ENCODE measurements at regions not wholly inside any gene's neighbourhood (a gene's known extent, or its start where the extent isn't known, plus 50 kb on each side); places are given as distances from the start of the nearest gene placed in this dataset.

GRCh38 chr18:70659036-70659925 lies 370.4 kb downstream of the SOCS6 start:
- Histone ChIP-seq H4K91ac (ENCODE audit: low read length) (no peak overlapping the region), H3K18ac (ENCODE audit: low read depth in 1 of 2, low read length in 2 of 2) (no peak overlapping the region), H2BK12ac (ENCODE audit: low read length in 2 of 2) (no peak overlapping the region), H3K9ac (ENCODE audit: low read length) (no peak overlapping the region), H3K27me3 (ENCODE audit: control insufficient read depth in 1 of 2, insufficient read depth in 1 of 2, low read length in 2 of 2) (no peaks in the 10 kb centered on the region), H2BK5ac (ENCODE audit: low read depth, low read length, poor library complexity, severe bottlenecking) (no peak overlapping the region), H3K4ac (ENCODE audit: low read depth in 1 of 2, low read length in 2 of 2) (no peak overlapping the region), H3K79me1 (replicated peaks; ENCODE audit: low read length, poor library complexity, severe bottlenecking) (no peaks in the 10 kb centered on the region), H2AFZ (ENCODE audit: low read depth, low read length) (peak overlapping the region; percentile 61), H3K36me3 (ENCODE audit: control insufficient read depth in 1 of 2, insufficient read depth in 2 of 2, low read depth in 1 of 2, low read length in 2 of 2) (no peaks in the 10 kb centered on the region), H3K4me2 (ENCODE audit: low read length, poor library complexity, severe bottlenecking) (no peak overlapping the region), H3K4me3 (ENCODE audit: insufficient read depth in 1 of 2, low read depth in 1 of 2, low read length in 2 of 2) (peak overlapping the region in 1 of 2 experiments; percentile 41), H3K23ac (ENCODE audit: low read length in 2 of 2) (no peak overlapping the region), H2BK120ac (ENCODE audit: low read depth, low read length) (no peak overlapping the region), H4K8ac (ENCODE audit: low read length) (no peak overlapping the region), H2BK15ac (ENCODE audit: low read depth, poor library complexity, severe bottlenecking) (no peak overlapping the region), H2AK5ac (ENCODE audit: low read length, severe bottlenecking) (no peak overlapping the region), H3K27ac (ENCODE audit: low read length, poor library complexity, severe bottlenecking) (no peak overlapping the region), H3K14ac (ENCODE audit: low read length in 2 of 2) (no peak overlapping the region), H3K9me3 (ENCODE audit: control insufficient read depth, low read length) (no peaks in the 10 kb centered on the region), H3K4me1 (ENCODE audit: control insufficient read depth, insufficient read depth, low read depth, low read length) (no peaks in the 10 kb centered on the region)
- 59% methylated on average over 11 of the region's 13 CpGs for WGBS
- no peak for DNase-seq

- DNase-seq, result no peak
- no peak overlapping the region for H2BK5ac ChIP-seq (ENCODE audit: low read depth, low read length, poor library complexity, severe bottlenecking)
- H3K14ac ChIP-seq (ENCODE audit: low read length in 2 of 2), result no peak overlapping the region
- H2AFZ ChIP-seq (ENCODE audit: low read depth, low read length), result no peak overlapping the region
- H4K8ac ChIP-seq (ENCODE audit: low read length), result no peak overlapping the region
- no peaks in the 10 kb centered on the region for H3K4me1 ChIP-seq (ENCODE audit: control insufficient read depth, insufficient read depth, low read depth, low read length)
- H3K18ac ChIP-seq (ENCODE audit: low read depth in 1 of 2, low read length in 2 of 2), result no peak overlapping the region
- H3K4me2 ChIP-seq (ENCODE audit: low read length, poor library complexity, severe bottlenecking), result no peak overlapping the region
- H4K91ac ChIP-seq (ENCODE audit: low read length), result no peak overlapping the region
- no peaks in the 10 kb centered on the region for H3K9me3 ChIP-seq (ENCODE audit: control insufficient read depth, low read length)
- no peak overlapping the region for H3K4ac ChIP-seq (ENCODE audit: low read depth in 1 of 2, low read length in 2 of 2)
- no peak overlapping the region for H2BK12ac ChIP-seq (ENCODE audit: low read length in 2 of 2)
- H3K36me3 ChIP-seq (ENCODE audit: control insufficient read depth in 1 of 2, insufficient read depth in 2 of 2, low read depth in 1 of 2, low read length in 2 of 2), result no peaks in the 10 kb centered on the region
- H2BK120ac ChIP-seq (ENCODE audit: low read depth, low read length), result no peak overlapping the region
- H2AK5ac ChIP-seq (ENCODE audit: low read length, severe bottlenecking), result no peak overlapping the region
- H3K9ac ChIP-seq (ENCODE audit: low read length), result no peak overlapping the region
- H3K27ac ChIP-seq (ENCODE audit: low read length, poor library complexity, severe bottlenecking), result no peak overlapping the region
- H3K4me3 ChIP-seq (ENCODE audit: insufficient read depth in 1 of 2, low read depth in 1 of 2, low read length in 2 of 2), result no peak overlapping the region
- H2BK15ac ChIP-seq (ENCODE audit: low read depth, poor library complexity, severe bottlenecking), result no peak overlapping the region
- H3K27me3 ChIP-seq (ENCODE audit: control insufficient read depth in 1 of 2, insufficient read depth in 1 of 2, low read length in 2 of 2), result no peaks in the 10 kb centered on the region
- no peak overlapping the region for H3K23ac ChIP-seq (ENCODE audit: low read length in 2 of 2)
- no peaks in the 10 kb centered on the region for H3K79me1 ChIP-seq (replicated peaks; ENCODE audit: low read length, poor library complexity, severe bottlenecking)
Observed at GRCh38 chr18:70653671-70654070, 364.8 kb downstream of the SOCS6 start.

- H3K79me1 ChIP-seq (replicated peaks; ENCODE audit: low read length, poor library complexity, severe bottlenecking), result no peaks in the 10 kb centered on the region
- H3K4me3 ChIP-seq (ENCODE audit: insufficient read depth in 1 of 2, low read depth in 1 of 2, low read length in 2 of 2), result no peak overlapping the region
- H3K9ac ChIP-seq (ENCODE audit: low read length), result no peak overlapping the region
- H3K9me3 ChIP-seq (ENCODE audit: control insufficient read depth, low read length), result no peaks in the 10 kb centered on the region
- H3K27ac ChIP-seq (ENCODE audit: low read length, poor library complexity, severe bottlenecking), result no peak overlapping the region
- no peaks in the 10 kb centered on the region for H3K27me3 ChIP-seq (ENCODE audit: control insufficient read depth in 1 of 2, insufficient read depth in 1 of 2, low read length in 2 of 2)
- no peak overlapping the region for H2BK15ac ChIP-seq (ENCODE audit: low read depth, poor library complexity, severe bottlenecking)
- no peak overlapping the region for H4K91ac ChIP-seq (ENCODE audit: low read length)
- H2AK5ac ChIP-seq (ENCODE audit: low read length, severe bottlenecking), result no peak overlapping the region
- no peak overlapping the region for H3K4me2 ChIP-seq (ENCODE audit: low read length, poor library complexity, severe bottlenecking)
- H2AFZ ChIP-seq (ENCODE audit: low read depth, low read length), result no peak overlapping the region
- H3K14ac ChIP-seq (ENCODE audit: low read length in 2 of 2), result no peak overlapping the region
- no peak overlapping the region for H3K4ac ChIP-seq (ENCODE audit: low read depth in 1 of 2, low read length in 2 of 2)
- no peaks in the 10 kb centered on the region for H3K4me1 ChIP-seq (ENCODE audit: control insufficient read depth, insufficient read depth, low read depth, low read length)
- no peak overlapping the region for H3K18ac ChIP-seq (ENCODE audit: low read depth in 1 of 2, low read length in 2 of 2)
- H3K23ac ChIP-seq (ENCODE audit: low read length in 2 of 2), result no peak overlapping the region
- H4K8ac ChIP-seq (ENCODE audit: low read length), result no peak overlapping the region
- DNase-seq, result no peak
- no peak overlapping the region for H2BK12ac ChIP-seq (ENCODE audit: low read length in 2 of 2)
- WGBS, result 76% methylated on average over 2 of the region's 2 CpGs
- no peak overlapping the region for H2BK120ac ChIP-seq (ENCODE audit: low read depth, low read length)
- H3K36me3 ChIP-seq (ENCODE audit: control insufficient read depth in 1 of 2, insufficient read depth in 2 of 2, low read depth in 1 of 2, low read length in 2 of 2), result no peaks in the 10 kb centered on the region
- no peak overlapping the region for H2BK5ac ChIP-seq (ENCODE audit: low read depth, low read length, poor library complexity, severe bottlenecking)
Observed at GRCh38 chr18:70650878-70651277, 362.0 kb downstream of the SOCS6 start.

- no peak overlapping the region for H3K4ac ChIP-seq (ENCODE audit: low read depth in 1 of 2, low read length in 2 of 2)
- H3K4me2 ChIP-seq (ENCODE audit: low read length, poor library complexity, severe bottlenecking), result no peak overlapping the region
- H3K4me3 ChIP-seq (ENCODE audit: insufficient read depth in 1 of 2, low read depth in 1 of 2, low read length in 2 of 2), result no peak overlapping the region
- no peak overlapping the region for H2AK5ac ChIP-seq (ENCODE audit: low read length, severe bottlenecking)
- no peak overlapping the region for H3K14ac ChIP-seq (ENCODE audit: low read length in 2 of 2)
- H2BK12ac ChIP-seq (ENCODE audit: low read length in 2 of 2), result no peak overlapping the region
- no peaks in the 10 kb centered on the region for H3K36me3 ChIP-seq (ENCODE audit: control insufficient read depth in 1 of 2, insufficient read depth in 2 of 2, low read depth in 1 of 2, low read length in 2 of 2)
- H3K27ac ChIP-seq (ENCODE audit: low read length, poor library complexity, severe bottlenecking), result no peak overlapping the region
- no peak overlapping the region for H4K8ac ChIP-seq (ENCODE audit: low read length)
- no peak overlapping the region for H4K91ac ChIP-seq (ENCODE audit: low read length)
- H2BK120ac ChIP-seq (ENCODE audit: low read depth, low read length), result no peak overlapping the region
- H2BK5ac ChIP-seq (ENCODE audit: low read depth, low read length, poor library complexity, severe bottlenecking), result no peak overlapping the region
- no peak overlapping the region for H3K9ac ChIP-seq (ENCODE audit: low read length)
- WGBS, result 85% methylated on average over 7 of the region's 7 CpGs
- no peak overlapping the region for H2AFZ ChIP-seq (ENCODE audit: low read depth, low read length)
- H3K9me3 ChIP-seq (ENCODE audit: control insufficient read depth, low read length), result no peaks in the 10 kb centered on the region
- H3K27me3 ChIP-seq (ENCODE audit: control insufficient read depth in 1 of 2, insufficient read depth in 1 of 2, low read length in 2 of 2), result no peaks in the 10 kb centered on the region
- DNase-seq, result no peak
- H3K18ac ChIP-seq (ENCODE audit: low read depth in 1 of 2, low read length in 2 of 2), result no peak overlapping the region
- no peak overlapping the region for H3K23ac ChIP-seq (ENCODE audit: low read length in 2 of 2)
- H3K4me1 ChIP-seq (ENCODE audit: control insufficient read depth, insufficient read depth, low read depth, low read length), result no peaks in the 10 kb centered on the region
- H2BK15ac ChIP-seq (ENCODE audit: low read depth, poor library complexity, severe bottlenecking), result no peak overlapping the region
- H3K79me1 ChIP-seq (replicated peaks; ENCODE audit: low read length, poor library complexity, severe bottlenecking), result no peaks in the 10 kb centered on the region
Observed at GRCh38 chr18:70649683-70650082, 360.8 kb downstream of the SOCS6 start.

Data from mesenchymal stem cell (in vitro differentiated cells and primary cell).